ENCODE measurements at regions not wholly inside any gene's neighbourhood (a gene's known extent, or its start where the extent isn't known, plus 50 kb on each side); places are given as distances from the start of the nearest gene placed in this dataset.
A peak's percentile ranks its signal among the peaks of the same experiment; 100 is the strongest.

DNA sequence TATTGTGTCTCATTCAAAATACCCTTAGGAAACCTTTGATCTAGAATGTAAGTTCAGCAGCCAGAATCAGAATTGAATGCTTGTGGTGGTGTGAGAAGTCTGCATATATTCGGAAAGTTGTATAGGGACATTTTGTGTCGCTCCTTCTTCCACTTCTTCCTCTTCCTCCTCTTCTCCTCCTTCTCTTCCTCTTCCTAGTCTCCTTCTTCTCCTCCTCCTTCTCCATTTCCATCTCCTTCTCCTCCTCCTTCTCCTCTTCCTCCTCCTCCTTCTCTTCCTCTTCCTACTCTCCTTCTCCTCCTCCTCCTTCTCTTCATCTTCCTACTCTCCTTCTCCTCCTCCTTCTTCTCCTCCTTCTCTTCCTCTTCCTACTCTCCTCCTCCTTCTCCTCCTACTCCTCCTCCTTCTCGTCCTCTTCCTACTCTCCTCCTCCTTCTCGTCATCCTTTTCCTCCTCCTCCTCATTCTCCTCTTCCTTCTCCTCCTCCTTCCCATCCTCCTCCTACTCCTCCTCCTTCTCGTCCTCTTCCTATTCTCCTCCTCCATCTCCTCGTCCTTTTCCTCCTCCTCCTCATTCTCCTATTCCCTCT, 749.3 kb upstream of the GOLIM4 start:
- DNase-seq (ENCODE audit: low read depth in 2 of 2) = no peak

DNA sequence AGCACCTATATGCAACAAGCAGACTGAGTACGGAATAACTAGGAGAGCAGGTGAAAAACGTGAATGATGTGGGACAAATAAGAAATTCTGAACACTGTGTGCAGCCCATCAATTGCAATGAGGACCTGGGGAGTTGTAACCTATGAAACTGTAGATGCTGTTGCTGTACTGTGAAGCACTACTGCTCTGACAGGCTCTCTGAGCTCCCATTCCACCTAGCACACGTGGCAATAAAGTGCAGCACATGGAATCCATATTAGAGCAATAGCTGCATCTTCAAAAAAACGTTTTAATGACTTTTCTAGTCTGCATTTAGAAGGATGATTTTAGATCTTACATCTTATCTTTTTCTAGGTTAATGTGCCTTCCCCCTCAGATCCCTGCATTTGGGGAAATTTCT, 748.7 kb upstream of the GOLIM4 start:
- no peak for DNase-seq (ENCODE audit: low read depth in 2 of 2)

DNA sequence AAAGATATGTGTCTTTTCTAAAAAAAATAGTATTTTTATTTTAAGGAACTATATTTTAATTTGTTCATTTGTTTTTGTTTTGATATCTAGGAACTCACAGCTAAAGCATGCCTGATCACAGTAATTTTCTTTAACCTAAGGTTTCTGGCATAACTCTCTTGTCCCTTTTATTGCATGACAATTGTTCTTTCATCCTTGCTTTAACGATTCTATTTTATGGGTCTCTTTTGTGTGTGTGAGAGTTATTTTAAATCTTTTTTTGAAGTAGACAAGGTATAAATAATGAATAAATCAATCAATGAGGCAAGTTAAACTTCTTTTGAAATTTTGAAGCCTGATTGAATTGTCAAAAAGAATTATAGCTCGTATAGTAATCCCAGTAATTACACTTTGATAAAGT, 747.8 kb upstream of the GOLIM4 start:
- DNase-seq (ENCODE audit: low read depth in 2 of 2) = no peak

DNA sequence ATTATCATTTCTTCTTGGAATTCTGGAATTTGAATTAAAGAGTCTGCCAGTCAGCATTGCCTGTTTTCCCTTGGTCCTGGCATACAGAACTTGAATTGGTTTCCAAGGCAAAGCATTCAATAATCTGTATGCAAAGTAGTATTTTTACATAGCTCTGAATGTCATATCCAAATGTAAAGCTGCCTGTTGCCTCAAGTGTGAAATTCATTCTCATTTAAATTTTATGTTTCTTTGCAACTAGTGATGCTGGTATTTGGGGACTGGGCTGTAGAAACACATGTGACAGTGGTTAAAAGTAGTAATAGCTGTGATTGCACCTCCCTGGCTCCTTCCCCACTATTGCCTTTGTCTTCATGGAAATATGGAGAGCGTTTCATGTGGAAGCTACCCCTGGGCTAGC, 743.9 kb upstream of the GOLIM4 start:
- DNase-seq (ENCODE audit: low read depth in 2 of 2) = no peak

DNA sequence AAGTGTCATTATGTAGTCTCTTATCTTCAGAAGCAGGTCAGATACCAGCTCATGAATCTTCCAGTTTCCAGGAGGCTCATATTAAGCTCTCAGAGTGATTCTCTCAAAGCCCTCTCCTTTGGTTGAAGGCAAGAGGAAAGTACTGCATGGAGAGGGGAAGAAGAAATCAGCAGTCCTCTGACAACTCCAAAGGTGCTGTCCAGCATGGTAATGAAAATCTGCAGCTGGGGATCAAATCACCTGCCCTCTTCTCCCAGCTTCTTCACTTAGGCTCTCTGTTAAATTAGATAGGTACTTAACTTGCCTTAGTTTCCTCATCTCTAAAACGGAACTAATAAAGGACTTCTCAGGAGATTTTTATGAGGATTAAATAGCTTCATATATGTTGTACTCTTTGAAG, 738.8 kb upstream of the GOLIM4 start:
- no peak for DNase-seq (ENCODE audit: low read depth in 2 of 2)

DNA sequence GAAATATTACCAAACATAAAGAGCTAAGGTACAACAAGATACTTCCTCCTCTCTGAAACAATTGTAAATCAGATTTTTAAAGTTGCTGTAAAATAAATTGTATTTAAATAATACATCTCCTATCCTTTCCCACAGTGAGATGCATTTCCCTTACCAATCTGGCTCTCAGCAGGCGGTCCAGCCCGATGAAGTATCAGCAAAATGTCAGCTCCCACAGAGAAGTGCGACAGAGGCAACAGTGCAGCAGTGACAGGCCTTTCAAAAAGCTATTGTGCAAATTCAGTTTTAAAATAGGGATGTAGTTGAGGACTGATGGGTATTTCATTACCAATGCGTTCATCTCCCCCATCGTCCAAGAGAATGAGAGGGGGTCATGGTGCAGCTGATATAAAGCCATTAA, 733.2 kb upstream of the GOLIM4 start:
- no peak for DNase-seq (ENCODE audit: low read depth in 2 of 2)

DNA sequence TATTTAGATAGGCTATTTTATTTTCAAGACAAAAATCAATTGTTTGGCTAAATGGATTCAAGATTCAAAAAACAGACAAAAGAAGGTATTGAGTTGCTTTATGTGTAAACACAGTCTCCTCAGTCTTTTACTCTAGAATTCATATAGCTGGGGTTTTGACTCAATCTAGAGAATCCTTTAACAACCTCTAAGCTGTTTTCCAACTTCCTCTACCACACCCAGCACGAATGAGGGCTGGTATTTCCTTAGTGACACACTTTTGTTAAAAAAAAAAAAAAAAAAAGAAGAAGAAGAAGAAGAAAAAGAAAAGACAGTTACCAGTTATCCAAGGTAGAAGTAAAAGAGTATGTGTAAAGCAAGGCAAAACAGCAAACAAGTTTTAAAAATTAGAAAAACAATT, 732.8 kb upstream of the GOLIM4 start:
- DNase-seq (ENCODE audit: low read depth in 2 of 2) = no peak

DNA sequence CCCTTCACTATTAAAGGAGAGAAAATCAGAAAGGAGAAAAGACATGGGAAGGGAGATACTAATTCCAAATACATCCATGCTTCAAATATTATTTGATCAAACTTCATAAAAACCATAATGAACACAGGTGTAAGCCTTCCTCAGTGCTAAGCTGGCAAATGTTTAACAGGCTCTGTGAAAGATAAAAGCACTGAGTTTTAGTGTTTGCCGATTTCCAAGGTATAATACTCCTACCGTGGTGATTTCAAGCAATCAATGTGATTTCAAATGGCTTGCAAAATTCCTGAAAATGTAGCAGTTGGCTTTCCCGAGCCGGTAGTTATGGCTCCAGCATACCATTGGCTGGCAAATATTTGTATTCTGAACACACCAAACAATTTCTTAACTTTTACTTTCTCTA, 732.3 kb upstream of the GOLIM4 start:
- no peak for DNase-seq (ENCODE audit: low read depth in 2 of 2)

DNA sequence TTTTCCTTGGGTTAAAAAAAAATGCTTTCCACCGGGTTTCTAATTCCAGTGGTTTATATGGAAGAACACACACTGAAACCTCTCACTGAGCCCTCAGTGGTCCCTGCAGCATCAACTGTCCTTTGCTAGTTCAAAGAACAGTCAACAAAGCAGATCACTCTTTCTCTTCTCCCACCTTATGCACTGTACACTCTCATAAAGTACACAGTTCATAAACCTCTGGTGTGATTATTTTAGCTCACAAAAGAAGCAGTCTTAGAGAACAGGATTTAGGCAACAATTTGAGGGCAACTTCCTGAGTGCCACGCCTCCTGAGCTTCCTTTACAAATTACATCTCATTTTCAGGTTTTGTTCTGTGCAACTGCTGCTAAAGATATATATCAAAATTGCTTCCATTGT, 728.4 kb upstream of the GOLIM4 start:
- DNase-seq (ENCODE audit: low read depth in 2 of 2) = no peak

DNA sequence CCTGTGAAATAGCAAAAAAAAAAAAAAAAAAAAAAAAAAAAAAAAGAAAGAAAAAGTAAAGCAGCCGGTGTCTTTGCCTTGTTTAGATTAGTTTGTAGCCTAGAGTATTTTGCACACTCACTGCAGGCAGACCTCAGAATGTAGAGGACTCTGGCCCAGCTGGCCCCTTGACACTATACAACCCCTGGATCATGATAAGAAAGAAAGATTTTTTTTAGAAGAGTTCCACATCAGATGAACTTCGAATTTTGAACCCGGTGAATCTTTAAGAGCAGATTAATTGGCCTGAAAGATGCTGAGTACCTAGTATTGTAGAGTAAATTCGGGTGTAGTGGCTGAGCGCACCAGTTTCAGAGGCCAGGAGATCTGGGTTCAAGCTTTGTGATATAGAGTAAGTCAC, 727.7 kb upstream of the GOLIM4 start:
- no peak for DNase-seq (ENCODE audit: low read depth in 2 of 2)

DNA sequence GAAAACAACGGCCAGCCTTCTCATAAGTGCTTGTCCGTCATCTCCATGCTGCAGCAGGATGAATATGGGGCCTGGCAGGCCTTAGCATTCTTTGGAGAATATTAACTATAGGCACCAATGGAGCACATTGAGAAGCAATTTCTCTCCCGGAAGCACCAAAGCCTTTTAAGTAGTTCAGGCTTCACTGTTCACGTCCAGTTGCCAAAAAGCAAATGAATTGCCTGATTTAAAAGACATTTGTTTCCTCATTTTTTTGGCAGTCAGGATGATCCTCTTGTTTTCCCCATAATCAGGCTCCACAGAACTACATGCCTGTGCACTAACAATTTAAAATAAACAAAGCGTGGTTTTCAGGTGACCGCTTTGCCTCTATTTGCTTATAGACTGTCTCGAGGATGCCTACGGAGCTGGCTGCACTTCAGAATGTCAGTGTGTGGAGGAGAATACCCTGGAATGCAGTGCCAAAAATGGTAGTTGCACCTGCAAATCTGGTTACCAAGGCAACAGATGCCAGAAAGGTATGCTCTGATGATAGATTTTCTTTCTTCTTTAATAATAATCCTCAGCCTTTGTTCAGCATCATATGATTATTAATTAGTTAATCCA, 725.2 kb upstream of the GOLIM4 start:
- DNase-seq (ENCODE audit: low read depth in 2 of 2) = no peak

DNA sequence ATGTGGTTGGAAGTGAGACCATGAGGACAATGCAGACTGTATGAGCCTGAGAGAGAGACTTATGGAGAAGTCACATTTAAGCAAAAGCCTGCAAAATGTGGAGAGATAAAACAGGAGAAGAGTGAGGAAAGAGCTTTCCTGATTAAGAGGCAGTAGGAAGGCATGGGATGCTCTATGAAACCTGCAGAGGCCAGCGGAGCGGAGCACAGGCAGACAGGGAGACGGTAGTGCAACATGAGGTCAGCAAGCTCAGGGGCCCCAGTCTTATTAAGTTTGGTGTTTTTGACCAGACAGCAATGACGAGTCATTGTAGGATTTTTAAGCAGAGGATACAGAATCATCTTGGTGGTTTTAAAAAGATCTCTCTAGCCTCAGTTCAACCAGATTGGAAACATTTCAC, 721.5 kb upstream of the GOLIM4 start:
- no peak for DNase-seq (ENCODE audit: low read depth in 2 of 2)

DNA sequence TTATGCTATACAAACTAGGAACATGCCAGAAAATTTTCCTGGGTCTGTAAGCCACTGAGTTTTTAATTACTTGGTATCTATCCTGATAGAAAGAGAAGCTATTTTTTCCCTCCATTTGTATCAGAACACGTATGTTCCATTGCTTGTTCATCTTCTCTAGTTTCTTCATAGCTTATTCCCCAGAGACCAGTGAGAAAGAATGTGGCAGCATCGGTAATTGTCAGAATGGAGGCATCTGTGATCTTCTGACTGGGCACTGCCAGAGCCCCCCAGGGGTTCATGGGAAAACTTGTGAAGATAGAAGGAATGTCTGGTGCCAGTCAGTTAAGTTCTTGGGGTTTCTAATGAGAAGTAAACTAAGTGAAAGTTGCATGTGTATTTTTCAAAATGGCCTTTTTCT, 720.2 kb upstream of the GOLIM4 start:
- no peak for DNase-seq (ENCODE audit: low read depth in 2 of 2)

DNA sequence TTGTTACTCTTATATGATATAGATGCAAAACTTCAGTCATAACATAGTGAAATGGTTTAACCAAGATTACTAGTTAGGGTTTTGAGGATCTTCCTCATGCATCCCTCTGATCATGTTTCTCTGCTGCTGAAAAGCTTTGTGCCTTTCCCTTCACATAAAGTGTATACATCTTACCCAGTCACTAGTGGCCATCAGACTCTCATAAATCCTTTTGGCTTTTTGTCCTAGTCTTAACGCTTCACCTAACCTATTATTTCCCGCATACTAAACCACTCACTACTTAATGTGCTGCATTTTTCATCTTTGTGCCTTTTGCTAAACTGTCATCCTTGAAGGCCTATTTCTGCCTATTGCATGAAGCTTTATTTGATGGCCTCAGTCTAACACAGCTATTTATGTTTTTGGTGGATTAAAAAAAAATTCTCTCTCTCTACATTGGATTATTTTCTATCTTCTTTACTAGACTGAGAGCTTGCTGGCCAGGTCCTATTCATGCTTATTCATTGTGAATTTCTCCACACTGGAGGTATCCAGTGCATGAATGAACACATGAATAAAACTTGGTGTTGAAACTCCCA, 717.6 kb upstream of the GOLIM4 start:
- no peak for DNase-seq (ENCODE audit: low read depth in 2 of 2)

DNA sequence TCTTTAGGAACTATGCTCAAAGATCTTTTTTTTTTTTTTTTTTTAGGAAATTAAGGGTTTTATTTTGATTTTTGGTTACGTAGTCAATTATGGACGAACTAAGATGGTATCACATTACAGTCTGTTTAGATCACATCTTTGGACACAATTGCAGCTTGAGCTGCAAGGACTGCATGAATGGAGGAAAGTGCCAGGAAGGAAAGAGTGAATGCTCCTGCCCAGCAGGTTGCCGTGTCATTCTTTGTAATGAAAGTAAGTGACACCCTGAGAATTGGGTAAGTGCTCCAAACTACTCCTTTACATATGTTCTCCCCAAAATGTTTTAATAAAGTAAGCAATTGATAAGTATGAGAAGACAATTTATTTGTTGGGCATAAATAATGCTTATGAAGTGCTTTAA, 716.5 kb upstream of the GOLIM4 start:
- DNase-seq (ENCODE audit: low read depth in 2 of 2) = no peak

DNA sequence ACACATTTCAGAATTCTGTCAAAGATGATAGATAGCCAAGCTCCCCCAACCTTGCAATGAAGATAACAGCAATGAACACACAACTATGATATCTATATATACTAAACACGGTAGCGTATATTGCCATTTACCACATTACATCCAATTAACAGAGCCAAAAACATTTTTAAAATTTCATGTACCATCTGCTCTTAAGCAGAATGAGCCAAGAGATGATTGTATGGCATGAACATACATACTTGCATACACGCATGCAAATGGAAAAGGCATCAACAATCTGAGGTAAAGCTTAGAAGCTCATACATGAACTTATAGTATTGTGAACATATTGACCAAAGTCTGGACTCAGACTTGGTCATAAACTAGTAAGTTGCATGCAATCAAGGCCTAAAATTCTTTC, 712.9 kb upstream of the GOLIM4 start:
- no peak for DNase-seq (ENCODE audit: low read depth in 2 of 2)

DNA sequence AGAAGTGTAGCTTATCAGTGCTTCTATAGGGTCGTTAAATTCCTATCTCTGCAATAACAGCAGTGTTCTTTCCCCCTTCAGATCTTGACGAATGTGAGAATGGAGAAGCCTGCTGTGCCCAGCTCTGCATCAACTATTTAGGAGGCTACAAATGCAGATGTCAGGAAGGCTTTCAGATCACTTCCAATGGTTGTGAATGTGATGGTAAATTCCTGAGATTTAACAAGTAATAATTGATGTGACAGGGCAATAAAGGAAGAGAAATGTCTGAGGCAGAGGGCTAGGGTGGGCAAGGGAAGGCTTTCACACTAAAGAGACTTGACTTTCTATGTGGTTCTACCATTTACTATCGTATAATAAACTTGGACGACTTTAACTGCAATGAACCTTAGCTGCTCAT, 711.7 kb upstream of the GOLIM4 start:
- no peak for DNase-seq (ENCODE audit: low read depth in 2 of 2)

DNA sequence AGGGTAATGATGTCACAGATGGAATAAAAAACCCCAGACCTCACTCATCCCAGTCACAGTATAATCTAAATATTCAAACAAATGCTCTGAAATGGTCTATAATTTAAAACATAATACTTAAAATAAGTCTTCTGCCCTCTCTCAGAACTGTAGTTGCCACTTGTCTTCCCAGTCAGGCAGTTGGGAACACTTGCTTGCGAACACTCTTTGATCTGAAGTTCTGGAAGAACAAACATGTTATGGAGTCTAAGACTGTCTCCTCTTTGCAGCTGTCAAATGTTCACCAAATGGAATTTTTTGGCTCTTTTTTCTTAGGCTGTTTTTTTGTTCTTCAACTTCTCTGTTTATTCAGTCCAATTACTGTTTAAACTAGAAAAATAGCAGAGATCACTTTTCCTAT, 711.1 kb upstream of the GOLIM4 start:
- no peak for DNase-seq (ENCODE audit: low read depth in 2 of 2)

DNA sequence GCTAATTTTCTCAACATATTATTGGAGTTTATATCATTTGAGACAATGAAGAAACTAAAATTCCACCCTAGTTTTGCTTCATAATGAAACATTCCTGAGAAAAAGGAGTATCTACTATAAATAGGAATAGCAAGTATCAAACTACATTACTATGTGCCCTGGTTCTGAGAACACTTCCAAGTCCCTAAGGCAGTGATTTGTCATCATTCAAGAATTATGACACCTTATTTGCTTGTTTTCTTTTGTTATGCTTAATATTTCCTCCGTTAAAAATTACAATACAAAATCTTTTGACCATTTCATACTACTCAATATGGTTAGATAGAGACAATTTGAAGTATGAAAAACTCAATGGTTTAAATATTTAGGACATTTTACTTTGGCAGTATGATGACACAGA, 707.8 kb upstream of the GOLIM4 start:
- no peak for DNase-seq (ENCODE audit: low read depth in 2 of 2)

DNA sequence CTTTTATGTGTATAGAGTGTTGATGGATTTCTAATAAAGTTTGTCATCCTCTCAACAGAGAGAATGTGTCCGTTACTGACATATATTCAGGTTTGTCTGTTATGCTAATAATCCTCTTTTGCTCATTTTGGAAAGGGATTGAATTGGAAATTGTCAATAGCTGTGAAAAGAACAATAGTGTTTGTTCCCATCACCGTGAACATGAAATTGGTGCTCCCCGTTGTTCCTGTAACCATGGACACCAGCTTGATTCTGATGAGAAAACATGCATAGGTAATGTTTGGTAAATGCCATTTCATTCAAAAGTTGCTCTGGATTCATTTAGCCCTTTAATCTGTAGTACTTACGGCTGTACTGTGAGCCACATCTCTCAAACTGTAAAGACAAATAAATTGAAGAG, 707.0 kb upstream of the GOLIM4 start:
- no peak for DNase-seq (ENCODE audit: low read depth in 2 of 2)

DNA sequence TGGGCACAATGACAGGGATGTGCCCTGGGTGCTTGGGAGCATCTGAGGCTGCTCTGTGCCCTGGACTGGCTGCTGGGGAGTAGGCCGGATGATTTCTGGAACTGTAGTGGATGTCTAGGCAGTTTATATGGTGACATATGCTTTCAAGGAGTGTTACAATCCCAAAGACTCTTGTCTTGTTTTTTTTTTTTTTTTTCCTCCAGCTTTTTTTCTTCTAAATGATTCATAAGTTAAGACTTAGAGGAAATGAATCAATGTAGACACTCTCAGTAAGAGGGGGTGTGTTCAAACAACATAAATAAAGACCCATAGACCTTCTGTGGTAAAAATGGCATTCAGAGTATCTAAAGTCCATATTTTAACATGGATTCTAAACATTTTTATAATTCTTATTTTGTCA, 706.1 kb upstream of the GOLIM4 start:
- peak; percentile 65 to 69 for DNase-seq (ENCODE audit: low read depth in 2 of 2)

DNA sequence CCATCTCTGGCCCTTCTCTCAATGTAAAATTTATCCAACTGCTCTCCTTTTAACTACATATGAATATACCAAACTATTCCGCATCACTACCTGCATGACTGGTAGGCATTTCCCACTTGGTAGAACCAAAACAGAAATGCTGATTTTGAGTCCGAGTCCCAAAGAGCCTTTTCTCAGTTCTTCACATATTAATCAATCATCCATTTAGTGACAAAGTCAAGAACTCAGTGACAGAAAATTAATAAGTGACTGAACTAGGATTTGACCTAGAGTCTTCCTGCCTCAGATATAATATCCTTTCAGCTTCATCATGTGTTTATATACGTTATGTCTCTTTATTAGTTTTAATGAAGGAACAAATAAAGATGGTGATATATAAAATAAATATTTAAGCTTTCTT, 700.6 kb upstream of the GOLIM4 start:
- no peak for DNase-seq (ENCODE audit: low read depth in 2 of 2)

DNA sequence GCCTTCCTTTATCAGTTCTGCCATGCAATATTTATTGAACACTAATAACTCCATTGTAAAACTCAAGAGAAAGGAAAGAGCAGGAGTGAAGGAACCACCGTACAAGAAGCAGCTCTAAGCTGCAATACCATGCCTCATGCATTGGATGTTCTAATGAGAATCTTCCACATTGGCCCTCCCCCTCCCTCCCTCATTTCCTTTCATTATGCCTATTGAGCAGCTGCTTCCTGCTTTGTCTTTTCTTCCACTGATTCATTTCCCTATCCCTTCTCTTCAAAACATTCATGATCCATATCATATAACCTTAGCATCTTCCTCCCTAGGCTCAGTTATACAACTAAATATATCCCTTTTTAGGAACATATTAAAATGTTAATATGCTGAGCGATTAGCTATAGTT, 698.7 kb upstream of the GOLIM4 start:
- no peak for DNase-seq (ENCODE audit: low read depth in 2 of 2)

DNA sequence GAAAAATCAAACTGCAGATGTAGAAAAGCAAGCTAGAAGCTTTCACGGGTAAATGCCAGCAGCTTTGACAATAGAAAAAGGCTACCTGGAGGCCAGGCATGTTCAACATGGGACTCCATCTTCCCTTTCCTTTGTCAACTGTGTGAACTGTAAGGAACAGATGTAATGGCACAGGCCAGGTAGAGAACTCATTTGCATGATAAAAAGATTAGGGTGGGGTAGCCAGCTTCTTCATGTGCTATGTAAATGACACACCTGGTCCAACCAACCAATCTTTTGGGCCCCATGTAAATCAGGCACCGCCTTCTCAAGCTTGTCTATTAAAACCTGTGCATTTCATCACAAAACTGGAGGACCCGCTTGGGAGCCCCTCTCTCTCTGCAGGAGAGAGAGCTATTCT, 686.5 kb upstream of the GOLIM4 start:
- no peak for DNase-seq (ENCODE audit: low read depth in 2 of 2)

Measured in fibroblast of skin of left biceps (primary cell).